Fibroblast of gingiva (primary cell): ENCODE measurements at regions not wholly inside any gene's neighbourhood (a gene's known extent, or its start where the extent isn't known, plus 50 kb on each side); places are given as distances from the start of the nearest gene placed in this dataset.
A peak's percentile ranks its signal among the peaks of the same experiment; 100 is the strongest.

Experiments
- DNase-seq: peaks from one replicate; pipeline ENCODE4 v3.0.0-alpha.2; 2011; ENCODE audit warnings: low read depth

DNA sequence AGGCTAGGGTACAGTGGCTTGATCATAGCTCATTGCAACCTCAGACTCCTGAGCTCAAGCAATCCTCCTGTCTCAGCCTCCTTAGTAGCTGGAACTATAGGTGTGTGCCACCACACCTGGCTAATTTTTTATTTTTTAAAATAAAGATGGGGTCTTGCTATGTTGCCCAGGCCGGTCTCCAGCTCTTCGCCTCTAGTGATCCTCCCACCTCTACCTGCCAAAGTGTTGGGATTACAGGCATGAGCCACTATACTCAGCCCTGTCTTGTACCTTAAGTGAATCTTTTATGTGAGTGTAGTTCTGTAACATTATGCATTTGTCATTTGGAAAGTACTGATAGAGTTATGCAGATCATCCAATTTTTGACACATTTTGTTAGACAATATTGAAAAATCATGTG is 66.9 kb upstream of the C15orf39 start:
- no peak for DNase-seq

DNA sequence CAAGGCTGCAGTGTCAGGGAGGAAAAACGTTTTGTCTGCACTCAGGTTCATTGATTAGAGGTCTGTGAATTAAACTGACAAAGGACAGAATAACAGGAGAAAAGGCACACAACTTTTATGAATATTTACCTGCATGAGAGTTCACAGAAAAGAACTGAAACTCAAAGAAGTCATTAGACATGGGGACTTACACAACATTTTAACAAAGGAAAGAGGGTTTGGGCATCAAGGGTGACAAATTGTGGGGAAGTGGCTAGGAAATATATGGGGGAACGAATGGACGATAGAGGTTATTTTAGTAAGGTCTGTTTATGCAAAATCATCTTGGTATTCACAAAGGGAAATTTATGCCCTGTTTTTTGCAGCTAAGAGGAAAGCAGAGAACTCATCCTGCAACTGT is 65.6 kb upstream of the C15orf39 start:
- no peak for DNase-seq

DNA sequence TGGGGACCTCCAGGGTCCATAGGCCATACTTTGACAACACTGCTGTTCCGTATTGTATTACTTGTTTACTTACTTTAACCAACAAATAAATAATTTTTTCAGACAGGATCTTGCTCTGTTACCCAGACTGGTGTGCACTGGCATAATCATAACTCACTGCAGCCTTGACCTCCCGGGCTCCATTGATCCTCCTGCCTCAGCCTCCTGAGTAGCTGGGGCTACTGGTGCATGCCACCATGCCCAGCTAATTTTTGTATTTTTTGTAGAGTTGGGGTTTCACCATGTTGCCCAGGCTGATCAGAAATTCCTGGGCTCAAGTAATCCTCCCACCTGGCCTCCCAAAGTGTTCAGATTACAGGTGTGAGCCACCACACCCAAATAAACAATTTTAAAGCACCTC is 64.9 kb upstream of the C15orf39 start:
- DNase-seq: no peak

DNA sequence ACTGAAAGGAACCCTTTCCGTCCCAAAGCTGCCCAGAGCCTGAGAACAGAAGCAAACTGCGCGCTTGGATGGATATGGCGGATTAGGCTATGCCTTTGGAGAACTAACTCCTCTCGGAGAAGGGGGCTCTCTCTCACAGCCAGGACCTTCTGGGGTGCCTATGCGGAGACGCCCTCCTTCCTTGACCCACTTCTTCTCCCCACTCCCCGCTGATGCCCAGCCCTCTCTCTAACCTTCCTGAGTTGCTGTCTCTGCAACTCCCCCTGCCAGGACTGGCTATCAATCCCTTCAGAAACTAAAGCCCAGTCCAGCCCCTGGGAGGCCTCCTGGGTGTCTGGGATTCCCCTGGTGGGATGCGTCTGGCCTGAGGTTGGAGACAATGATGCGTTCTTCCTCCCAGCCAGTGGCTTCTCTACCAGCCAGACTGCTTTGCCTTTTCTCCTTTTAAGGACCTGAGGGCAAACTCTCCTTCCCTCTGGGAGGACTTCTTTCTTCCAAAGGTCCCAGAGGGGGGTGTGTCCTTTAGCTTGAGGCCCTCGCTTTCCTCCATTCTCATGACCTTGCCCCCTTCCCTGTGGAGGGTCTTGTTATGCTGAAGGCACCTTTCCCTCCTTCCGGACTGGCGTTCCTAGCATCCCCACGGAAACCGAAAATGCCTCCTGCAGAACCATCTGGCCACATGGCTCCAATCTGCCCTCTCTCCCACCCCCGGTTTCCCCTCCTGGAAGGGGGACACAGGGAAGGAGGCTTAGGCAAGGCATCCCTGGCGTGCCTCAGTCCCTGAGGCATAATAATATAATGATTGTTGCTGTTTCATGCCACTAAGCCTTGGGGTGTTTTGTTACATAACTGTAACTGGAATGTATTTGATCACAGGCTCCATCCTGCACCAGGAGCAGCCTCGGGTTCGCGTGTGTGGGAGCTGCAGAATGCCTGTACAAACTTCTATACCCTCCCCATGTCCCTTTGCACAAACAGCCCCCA is 63.4 kb upstream of the C15orf39 start:
- DNase-seq: no peak

DNA sequence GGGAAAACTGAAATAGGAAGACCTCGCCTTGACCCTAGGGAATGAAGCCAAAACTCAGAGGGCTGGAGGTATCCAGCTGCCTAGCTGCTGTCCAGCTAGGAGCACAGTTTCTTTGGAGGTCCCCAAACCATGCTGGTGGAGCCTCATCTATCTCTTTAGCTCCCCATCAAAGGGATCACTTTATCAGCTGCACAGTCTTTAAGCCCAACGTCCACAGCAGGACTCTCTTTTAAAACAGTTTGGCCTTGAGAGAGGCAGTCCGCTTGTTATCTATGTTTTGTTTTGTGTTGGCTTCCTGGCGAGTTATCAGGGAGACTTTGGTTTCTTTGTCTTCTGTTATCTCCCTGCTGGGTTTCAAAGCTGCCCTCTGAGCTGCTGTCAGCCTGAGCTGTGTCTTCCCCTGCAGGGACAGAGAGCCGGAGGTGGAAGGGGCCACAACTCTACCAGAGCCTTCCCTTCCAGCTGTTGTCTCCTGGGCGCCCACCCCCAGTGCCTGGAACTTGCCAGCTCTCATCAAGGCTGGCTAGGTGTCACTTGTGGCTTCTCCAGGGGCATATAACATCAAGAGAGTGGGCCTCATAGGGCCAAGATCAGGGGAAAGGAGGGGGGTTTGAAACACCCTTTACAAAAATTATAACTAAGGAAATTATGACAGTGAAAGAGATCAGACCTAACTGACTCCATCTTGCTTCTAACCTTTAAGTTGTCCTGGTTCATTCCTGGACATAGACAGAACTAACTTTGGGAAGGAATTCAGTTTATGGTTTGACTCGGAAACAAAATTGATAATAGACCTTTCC is 61.4 kb upstream of the C15orf39 start:
- DNase-seq: no peak

DNA sequence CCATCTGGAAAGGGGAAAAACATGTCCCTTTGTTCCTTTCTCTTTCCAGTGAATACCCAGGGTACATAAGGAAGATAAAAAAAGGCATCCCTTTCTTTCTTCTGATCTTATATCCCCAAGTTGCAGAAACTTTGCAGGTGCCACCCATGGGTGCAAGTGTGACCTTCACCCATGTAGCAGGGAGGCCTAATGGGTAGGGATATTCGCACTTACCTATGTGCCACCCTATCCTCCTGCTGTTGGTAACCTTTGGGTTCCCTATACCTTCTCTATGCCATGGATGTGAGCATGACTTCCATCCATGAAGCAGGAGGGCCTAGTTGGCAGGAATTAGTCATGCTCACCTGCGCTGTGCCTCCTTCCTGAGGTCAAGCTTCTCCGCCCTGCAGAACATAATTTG is 59.2 kb upstream of the C15orf39 start:
- DNase-seq: no peak

DNA sequence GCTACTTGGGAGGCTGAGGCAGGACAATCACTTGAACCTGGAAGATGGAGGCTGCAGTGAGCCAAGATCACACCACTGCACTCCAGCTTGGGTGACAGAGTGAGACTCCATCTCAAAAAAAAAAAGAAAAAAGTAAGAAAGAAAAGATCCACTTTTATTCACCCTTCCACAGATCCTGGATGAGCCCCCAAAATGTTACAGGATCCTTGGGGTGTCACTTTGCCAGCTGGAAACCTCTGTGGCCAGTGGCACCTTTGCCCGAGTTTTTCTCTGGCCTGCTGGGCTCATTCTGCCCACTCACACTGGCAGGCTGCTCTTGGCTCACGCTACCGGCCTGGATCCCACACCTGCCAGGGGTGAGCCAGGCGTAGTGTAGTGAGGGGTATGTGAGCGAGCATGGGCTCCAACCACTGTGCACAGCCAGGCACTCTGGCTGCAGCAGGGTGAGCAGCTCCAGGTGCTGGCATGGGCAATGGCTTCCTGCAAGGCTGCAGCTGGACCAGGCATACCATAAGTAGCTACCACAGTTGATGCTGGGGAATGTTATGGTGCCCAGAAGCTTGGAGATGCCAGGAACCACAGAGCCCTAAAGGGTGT is 57.8 kb upstream of the C15orf39 start:
- DNase-seq: no peak

DNA sequence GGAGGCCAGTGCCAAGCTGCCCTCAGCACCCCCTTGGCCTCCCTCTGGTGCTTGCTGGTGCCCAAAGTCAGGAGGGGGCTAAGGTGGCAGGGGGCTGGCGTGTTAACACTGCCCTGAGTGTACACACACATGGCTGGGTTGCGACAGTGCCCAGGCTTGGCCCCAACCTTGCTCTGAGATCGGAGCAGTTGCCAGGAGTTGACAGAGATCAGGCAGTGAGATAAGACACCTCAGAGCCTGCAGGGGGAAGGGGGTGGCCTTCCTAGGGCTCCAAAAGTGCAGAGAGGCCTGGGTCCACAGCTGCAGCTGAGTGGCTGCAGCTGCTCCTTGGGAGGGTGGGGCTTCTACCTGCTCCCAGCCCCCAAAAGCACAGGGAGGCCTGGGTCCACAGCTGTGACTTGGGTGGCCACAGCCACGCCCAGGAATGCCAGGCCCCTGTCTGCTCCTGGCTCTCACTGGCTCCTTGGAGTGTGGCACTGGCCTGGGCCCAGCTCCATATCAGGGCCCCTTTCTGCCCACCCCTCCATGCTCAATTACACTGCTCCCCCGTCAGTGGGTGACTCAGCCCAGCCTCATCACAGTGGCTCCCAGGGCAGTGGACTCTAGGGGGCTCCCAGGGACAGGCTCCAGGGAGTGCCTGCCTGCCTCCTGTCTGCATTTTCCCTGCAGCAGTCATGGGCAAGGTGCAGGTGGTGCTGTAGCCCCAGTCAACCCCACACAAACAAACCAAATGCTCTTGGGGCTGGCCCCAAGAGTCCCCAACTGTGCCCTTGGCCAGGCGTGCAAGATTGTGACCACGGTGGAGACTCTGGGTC is 56.4 kb upstream of the C15orf39 start:
- DNase-seq: no peak

DNA sequence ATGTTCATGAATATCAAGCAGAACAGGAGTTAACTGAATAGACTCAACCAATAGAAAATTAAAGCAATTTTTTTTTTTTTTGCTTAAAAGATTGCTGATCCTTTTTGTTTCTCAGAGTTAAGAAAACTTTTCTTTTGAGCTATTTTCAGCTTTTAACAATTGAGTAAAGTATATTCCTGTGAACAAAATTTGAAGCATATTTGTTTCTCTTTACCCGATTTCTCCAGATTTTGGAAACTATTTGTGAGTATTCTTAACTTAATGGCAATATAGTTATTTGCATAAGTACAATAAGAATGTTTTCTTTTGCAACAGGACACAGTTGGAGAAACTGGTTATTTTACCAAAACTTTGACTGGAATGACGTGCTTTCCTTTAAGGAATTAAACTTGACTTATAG is 53.4 kb upstream of the C15orf39 start:
- no peak for DNase-seq

DNA sequence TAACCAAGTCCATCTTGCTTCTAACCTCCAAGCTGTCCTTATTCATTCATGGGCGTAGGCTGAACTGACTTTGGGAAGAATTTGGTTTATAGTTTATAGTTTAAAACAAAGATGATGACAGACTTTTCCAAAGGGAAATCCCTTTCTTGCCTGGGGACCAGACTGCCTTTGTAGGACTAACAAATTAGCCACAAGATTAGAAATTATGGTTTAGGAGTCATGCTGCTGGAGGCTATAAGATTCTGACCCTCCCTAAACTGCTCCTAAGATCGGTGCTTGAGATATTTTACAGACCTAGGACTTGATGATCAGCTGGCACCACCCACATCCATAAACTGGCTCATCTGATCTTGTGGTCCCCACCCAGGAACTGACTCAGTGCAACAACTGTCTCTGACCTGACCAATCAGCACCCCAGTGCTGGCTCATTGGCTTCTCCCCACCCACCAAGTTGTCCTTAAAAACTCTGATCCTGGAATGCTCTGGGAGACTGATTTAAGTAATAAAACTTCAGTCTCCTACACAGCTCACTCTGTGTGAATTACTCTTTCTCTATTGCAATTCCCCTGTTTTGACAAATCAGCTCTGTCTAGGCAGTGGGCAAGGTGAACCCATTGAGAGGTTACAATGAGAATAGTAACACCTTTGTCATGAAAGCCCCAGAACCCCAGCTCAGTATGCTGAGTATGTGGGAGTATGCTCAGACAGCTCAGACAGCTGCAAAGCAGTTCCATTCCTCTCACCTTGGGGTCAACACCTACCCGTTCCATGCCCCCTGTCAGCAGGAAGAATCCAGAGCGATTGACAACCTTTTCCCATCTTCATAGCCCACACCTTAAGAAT is 51.6 kb upstream of the C15orf39 start:
- DNase-seq: peak; percentile 72

DNA sequence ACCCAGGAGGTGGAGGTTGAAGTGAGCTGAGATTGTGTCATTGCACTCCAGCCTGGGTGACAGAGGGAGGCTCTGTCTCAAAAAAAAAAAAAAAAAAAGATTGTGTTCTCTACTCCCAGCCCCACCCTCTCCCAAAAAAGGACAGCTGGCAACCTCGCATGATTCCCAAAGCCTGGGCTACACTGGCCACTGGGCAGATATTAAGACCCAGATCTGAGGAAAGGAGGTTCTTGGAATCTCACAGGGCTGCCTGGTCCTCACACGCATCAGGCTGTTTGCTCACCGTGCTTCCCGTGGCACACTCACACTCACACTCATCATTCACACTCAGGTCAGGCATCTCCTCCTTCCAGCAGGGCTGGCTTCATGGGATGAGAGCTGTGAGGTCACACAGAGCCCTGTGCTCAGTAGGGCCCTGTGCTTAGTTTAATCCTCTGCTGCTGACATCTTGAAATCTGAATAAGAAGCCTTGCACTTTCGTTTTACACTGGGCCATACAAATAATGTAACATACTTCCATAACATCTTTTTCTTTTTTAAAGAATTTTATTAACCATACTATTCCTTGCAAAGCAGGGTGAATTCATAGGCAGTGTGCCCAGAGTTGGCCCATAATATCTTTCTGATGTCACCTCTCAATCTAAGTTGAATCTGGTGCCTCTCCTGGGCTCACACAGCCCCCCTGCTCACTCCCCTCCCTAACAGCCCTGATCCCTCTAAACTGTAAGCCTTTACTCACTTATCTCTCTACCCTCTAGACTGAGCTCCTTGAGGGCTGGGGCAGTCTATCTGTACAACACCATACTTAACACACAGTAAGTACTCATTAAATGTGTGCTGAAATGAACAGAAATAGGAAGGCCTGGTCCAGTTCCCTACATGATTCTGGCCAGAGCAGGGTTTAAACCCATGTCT is 50.2 kb upstream of the C15orf39 start:
- no peak for DNase-seq
